ENCODE measurements at regions not wholly inside any gene's neighbourhood (a gene's known extent, or its start where the extent isn't known, plus 50 kb on each side); places are given as distances from the start of the nearest gene placed in this dataset.

GRCh38 chr10:2994221-2994961 is 73.0 kb upstream of the PFKP start:
- TF ChIP-seq, protein P1, sequence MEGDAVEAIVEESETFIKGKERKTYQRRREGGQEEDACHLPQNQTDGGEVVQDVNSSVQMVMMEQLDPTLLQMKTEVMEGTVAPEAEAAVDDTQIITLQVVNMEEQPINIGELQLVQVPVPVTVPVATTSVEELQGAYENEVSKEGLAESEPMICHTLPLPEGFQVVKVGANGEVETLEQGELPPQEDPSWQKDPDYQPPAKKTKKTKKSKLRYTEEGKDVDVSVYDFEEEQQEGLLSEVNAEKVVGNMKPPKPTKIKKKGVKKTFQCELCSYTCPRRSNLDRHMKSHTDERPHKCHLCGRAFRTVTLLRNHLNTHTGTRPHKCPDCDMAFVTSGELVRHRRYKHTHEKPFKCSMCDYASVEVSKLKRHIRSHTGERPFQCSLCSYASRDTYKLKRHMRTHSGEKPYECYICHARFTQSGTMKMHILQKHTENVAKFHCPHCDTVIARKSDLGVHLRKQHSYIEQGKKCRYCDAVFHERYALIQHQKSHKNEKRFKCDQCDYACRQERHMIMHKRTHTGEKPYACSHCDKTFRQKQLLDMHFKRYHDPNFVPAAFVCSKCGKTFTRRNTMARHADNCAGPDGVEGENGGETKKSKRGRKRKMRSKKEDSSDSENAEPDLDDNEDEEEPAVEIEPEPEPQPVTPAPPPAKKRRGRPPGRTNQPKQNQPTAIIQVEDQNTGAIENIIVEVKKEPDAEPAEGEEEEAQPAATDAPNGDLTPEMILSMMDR (IDR thresholded peaks at IDR 0.05; ENCODE audit: low read depth, low read length, missing control alignments) = no peak
- no peaks in the 10 kb centered on the region for H3K27me3 ChIP-seq (replicated peaks)
- no peak for DNase-seq
- H3K4me3 ChIP-seq (ENCODE audit: low read depth, low read length) = no peak overlapping the region
- H3K36me3 ChIP-seq (replicated peaks) = no peaks in the 10 kb centered on the region
- in situ Hi-C loops (cut with HindIII; ENCODE audit: low pct_ligation_motif_present, low sequenced_read_pairs) = no loop called here
- H3K27ac ChIP-seq = no peak overlapping the region

DNA sequence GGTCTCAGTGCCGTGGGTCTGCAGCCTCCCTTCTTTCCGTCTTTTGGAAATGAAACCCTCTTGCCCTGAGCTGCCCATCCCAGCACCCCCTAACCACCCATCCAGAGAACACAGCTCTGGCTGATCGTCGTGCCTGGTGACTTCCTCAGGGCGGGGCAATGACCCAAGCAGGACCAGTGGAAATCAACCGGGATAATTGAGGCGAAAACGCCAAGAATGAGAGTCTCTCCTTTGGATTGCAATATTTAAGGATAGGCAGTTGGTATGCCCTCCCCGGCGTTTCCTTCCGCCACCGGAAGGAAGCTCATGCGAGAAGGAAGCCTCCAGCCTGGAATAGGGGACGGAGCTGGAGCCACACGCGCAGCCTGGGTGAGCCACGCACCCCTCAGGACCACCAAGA is 73.7 kb upstream of the PFKP start:
- no peaks in the 10 kb centered on the region for H3K36me3 ChIP-seq (replicated peaks)
- H3K27me3 ChIP-seq (replicated peaks) = no peaks in the 10 kb centered on the region
- H3K27ac ChIP-seq = no peak overlapping the region
- no peak for DNase-seq
- TF ChIP-seq, protein P1 (IDR thresholded peaks at IDR 0.05; ENCODE audit: low read depth, low read length, missing control alignments) = no peak
- in situ Hi-C loops (cut with HindIII; ENCODE audit: low pct_ligation_motif_present, low sequenced_read_pairs) = no loop called here
- H3K4me3 ChIP-seq (ENCODE audit: low read depth, low read length) = no peak overlapping the region

GRCh38 chr10:2992401-2993198 is 74.7 kb upstream of the PFKP start:
- Histone ChIP-seq H3K36me3 (replicated peaks) (no peaks in the 10 kb centered on the region), H3K4me3 (ENCODE audit: low read depth, low read length) (no peak overlapping the region)
- TF ChIP-seq, protein P1 (IDR thresholded peaks at IDR 0.05; ENCODE audit: low read depth, low read length, missing control alignments) = peak; percentile 44

DNA sequence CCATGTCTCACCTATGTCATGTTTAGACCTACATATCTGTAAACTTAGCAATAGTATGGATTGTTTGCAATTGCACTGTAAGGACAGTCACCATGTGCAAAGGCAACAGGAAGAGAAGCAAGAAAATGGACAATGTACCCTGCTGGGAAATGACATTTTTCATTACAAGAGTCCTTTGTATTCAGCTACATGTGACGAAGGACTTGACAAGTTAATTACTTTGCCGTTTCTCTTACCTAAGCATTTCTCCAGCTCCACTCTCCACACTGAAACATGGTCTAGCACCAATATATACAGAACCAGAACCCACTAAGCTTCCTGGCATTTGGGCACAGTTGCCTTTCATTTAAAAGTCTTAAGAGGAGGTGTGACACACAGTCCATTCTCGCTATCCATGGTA is 76.6 kb upstream of the PFKP start:
- H3K36me3 ChIP-seq (replicated peaks) = no peaks in the 10 kb centered on the region
- TF ChIP-seq, protein P1 (IDR thresholded peaks at IDR 0.05; ENCODE audit: low read depth, low read length, missing control alignments) = no peak
- DNase-seq = no peak
- in situ Hi-C loops (cut with HindIII; ENCODE audit: low pct_ligation_motif_present, low sequenced_read_pairs) = no loop called here
- H3K4me3 ChIP-seq (ENCODE audit: low read depth, low read length) = no peak overlapping the region
- H3K27ac ChIP-seq = no peak overlapping the region
- no peaks in the 10 kb centered on the region for H3K27me3 ChIP-seq (replicated peaks)

More at GRCh38 chr10:2992401-2993198, 74.7 kb upstream of the PFKP start:
- Histone ChIP-seq H3K27me3 (replicated peaks) (no peaks in the 10 kb centered on the region), H3K27ac (no peak overlapping the region)
- in situ Hi-C loops (cut with HindIII; ENCODE audit: low pct_ligation_motif_present, low sequenced_read_pairs) = no loop called here
- DNase-seq = no peak

GRCh38 chr10:2989292-2989947 is 77.9 kb upstream of the PFKP start:
- in situ Hi-C loops (cut with HindIII; ENCODE audit: low pct_ligation_motif_present, low sequenced_read_pairs) = no loop called here
- H3K4me3 ChIP-seq (ENCODE audit: low read depth, low read length) = no peak overlapping the region
- H3K27ac ChIP-seq = no peak overlapping the region
- TF ChIP-seq, protein P1 (IDR thresholded peaks at IDR 0.05; ENCODE audit: low read depth, low read length, missing control alignments) = no peak
- DNase-seq = no peak
- H3K27me3 ChIP-seq (replicated peaks) = no peaks in the 10 kb centered on the region
- no peaks in the 10 kb centered on the region for H3K36me3 ChIP-seq (replicated peaks)

All from brain microvascular endothelial cell (primary cell).